SU-DHL-6 (cell line): ENCODE measurements at regions not wholly inside any gene's neighbourhood (a gene's known extent, or its start where the extent isn't known, plus 50 kb on each side); places are given as distances from the start of the nearest gene placed in this dataset.
A peak's percentile ranks its signal among the peaks of the same experiment; 100 is the strongest.

Experiments
- H2AFZ ChIP-seq: fragments of 200-600 bp; sonication (generic); 2 replicates; pipeline ENCODE4 v1.6.1; 2014; ENCODE audit warnings: low read depth, mild to moderate bottlenecking, moderate library complexity, mixed read lengths, antibody characterized with exemption, low read length; ENCODE audit not compliant: severe bottlenecking
- H3F3A ChIP-seq: fragments of 200-600 bp; shearing (Covaris generic); 2 replicates; pipeline ENCODE4 v1.6.0; 2016; ENCODE audit warnings: antibody characterized with exemption, mild to moderate bottlenecking; ENCODE audit not compliant: insufficient read depth
- H3K27ac ChIP-seq: fragments of 200-600 bp; sonication (generic); 2 replicates; pipeline ENCODE4 v1.5.1; 2016; ENCODE audit warnings: low read depth, mild to moderate bottlenecking, low read length, moderate library complexity, mixed read lengths
- H3K27me3 ChIP-seq: fragments of 200-600 bp; sonication (generic), shearing (Covaris generic); 2 replicates; pipeline ENCODE4 v1.6.0; 2014; ENCODE audit warnings: mild to moderate bottlenecking, low read length
- H3K36me3 ChIP-seq: fragments of 200-600 bp; sonication (generic); 2 replicates; pipeline ENCODE4 v1.6.1; 2014; ENCODE audit warnings: mild to moderate bottlenecking, low read length, mixed read lengths
- H3K4me2 ChIP-seq: fragments of 300-600, 200-600 bp; shearing (Covaris generic), sonication (generic); 2 replicates; pipeline ENCODE4 v1.6.0; 2014; ENCODE audit warnings: low read length, low read depth, mild to moderate bottlenecking; ENCODE audit not compliant: poor library complexity, severe bottlenecking
- H3K4me3 ChIP-seq: fragments of 200-600 bp; sonication (generic); 2 replicates; pipeline ENCODE4 v1.5.1; 2014; ENCODE audit warnings: antibody characterized with exemption, low read length, mild to moderate bottlenecking, mixed read lengths; ENCODE audit not compliant: insufficient read depth, poor library complexity, severe bottlenecking
- H3K79me2 ChIP-seq: fragments of 200-600 bp; sonication (generic); 2 replicates; pipeline ENCODE4 v1.6.1; 2014; ENCODE audit warnings: mild to moderate bottlenecking, low read length, moderate library complexity; ENCODE audit not compliant: insufficient read depth
- H3K9ac ChIP-seq: fragments of 200-600 bp; sonication (generic); 2 replicates; pipeline ENCODE4 v1.7.0; 2014; ENCODE audit warnings: mild to moderate bottlenecking, low read length
- H3K9me2 ChIP-seq: fragments of 200-600 bp; sonication (generic); replicated peaks from 2 replicates; pipeline ENCODE4 v1.6.1; 2014; ENCODE audit warnings: low read length; ENCODE audit not compliant: insufficient read depth
- H3K9me3 ChIP-seq: fragments of 200-600 bp; sonication (generic); 2 replicates; pipeline ENCODE4 v1.6.1; 2014; ENCODE audit warnings: low read length, mixed read lengths; ENCODE audit not compliant: insufficient read depth
- H4K20me1 ChIP-seq: fragments of 200-600 bp; sonication (generic); 2 replicates; pipeline ENCODE4 v1.6.1; 2014; ENCODE audit warnings: low read depth, mild to moderate bottlenecking, antibody characterized with exemption, low read length, moderate library complexity, mixed read lengths
- EZH2phosphoT487 ChIP-seq: fragments of 200-600 bp; sonication (generic), shearing (Covaris generic); conservative IDR thresholded peaks from 2 replicates; pipeline ENCODE4 v1.6.1; 2018; ENCODE audit warnings: mild to moderate bottlenecking, antibody characterized with exemption, low read length, moderate library complexity, mixed read lengths
- TF ChIP-seq, protein P1 (sequence below): fragments of 200-600 bp; sonication (generic); IDR thresholded peaks from one replicate; pipeline ENCODE4 v1.5.1; 2017; ENCODE audit warnings: antibody characterized with exemption, mild to moderate bottlenecking, low read length, moderate library complexity; ENCODE audit not compliant: insufficient read depth, poor library complexity, severe bottlenecking

DNA sequence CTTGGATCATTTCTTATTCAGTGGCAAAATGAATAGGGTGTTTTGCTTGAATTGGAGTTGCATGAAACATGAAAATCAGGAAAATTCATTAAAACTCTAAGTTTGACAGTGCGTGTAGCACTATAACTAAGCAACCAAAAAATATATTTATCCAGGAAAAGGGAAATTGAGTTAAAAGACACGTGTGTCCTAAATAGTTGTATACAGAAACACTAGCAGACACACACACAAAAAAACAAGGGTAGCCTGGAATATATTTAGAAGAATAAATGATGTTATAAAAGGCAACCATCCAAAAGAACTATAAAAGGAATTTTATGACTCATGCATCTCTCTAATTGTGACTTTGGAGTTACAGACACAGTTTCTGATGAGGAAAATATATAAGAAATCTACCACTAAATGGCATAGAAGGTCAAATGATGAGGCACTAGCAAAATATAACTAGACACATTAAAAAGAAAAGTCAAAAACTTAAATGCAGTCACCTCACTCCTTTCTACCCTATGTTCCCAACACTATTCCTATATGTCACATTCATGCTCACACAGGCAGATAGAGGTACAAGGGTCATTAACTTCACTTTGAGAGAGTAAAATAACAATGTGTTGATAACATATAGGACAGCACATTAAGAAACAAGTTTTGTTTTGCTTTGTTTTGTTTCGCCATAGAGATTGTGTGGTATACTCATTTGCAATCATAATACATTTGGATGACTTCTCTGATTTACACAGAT is 793.6 kb upstream of the INTU start:
- TF ChIP-seq, protein P1, sequence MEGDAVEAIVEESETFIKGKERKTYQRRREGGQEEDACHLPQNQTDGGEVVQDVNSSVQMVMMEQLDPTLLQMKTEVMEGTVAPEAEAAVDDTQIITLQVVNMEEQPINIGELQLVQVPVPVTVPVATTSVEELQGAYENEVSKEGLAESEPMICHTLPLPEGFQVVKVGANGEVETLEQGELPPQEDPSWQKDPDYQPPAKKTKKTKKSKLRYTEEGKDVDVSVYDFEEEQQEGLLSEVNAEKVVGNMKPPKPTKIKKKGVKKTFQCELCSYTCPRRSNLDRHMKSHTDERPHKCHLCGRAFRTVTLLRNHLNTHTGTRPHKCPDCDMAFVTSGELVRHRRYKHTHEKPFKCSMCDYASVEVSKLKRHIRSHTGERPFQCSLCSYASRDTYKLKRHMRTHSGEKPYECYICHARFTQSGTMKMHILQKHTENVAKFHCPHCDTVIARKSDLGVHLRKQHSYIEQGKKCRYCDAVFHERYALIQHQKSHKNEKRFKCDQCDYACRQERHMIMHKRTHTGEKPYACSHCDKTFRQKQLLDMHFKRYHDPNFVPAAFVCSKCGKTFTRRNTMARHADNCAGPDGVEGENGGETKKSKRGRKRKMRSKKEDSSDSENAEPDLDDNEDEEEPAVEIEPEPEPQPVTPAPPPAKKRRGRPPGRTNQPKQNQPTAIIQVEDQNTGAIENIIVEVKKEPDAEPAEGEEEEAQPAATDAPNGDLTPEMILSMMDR, result no peak
- no peak for TF ChIP-seq EZH2phosphoT487
- H3K27ac ChIP-seq, result no peak overlapping the region
- H3K36me3 ChIP-seq, result no peaks in the 10 kb centered on the region
- no peaks in the 10 kb centered on the region for H3K27me3 ChIP-seq
- no peaks in the 10 kb centered on the region for H3K9me2 ChIP-seq
- H3K4me3 ChIP-seq, result no peak overlapping the region
- H3K4me2 ChIP-seq, result no peak overlapping the region
- peaks cover 4% of the 10 kb centered on the region; the same call in 1 of the 2 replicates for H3K9me3 ChIP-seq
- H2AFZ ChIP-seq, result no peak overlapping the region
- H4K20me1 ChIP-seq, result no peaks in the 10 kb centered on the region
- no peak overlapping the region for H3K9ac ChIP-seq
- H3F3A ChIP-seq, result no peaks in the 10 kb centered on the region
- no peaks in the 10 kb centered on the region for H3K79me2 ChIP-seq

DNA sequence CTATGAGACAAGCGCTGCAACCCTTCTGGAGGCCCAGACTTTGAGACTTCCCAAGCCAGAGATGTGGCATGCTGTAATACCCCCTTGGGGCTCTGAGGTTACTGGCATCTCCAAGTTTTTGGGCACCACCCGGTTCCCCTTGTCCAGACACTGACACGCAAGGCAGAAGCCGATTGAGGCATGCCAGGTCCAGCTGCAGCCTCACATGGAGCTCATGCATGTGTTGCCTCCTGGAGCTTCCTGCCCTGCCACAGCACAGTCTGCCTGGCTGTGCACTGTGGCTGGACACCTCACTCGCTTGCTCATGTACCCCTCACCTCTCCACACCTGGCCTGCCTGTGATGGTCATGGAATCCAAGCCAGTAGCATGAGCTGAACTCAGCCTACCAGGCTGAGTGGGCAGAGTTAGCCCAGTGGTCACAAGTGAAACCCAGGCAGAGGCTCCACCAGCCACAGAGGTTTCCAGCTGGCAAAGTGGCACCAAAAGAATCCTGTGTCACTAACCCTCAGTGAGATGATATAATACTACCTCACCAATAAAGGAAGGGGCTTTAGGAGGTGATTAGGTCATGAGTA is 789.2 kb upstream of the INTU start:
- H3K4me3 ChIP-seq, result no peak overlapping the region
- H3K9ac ChIP-seq, result no peak overlapping the region
- H2AFZ ChIP-seq, result no peak overlapping the region
- H3K9me3 ChIP-seq, result peaks cover 4% of the 10 kb centered on the region; the same call in 1 of the 2 replicates
- H3K36me3 ChIP-seq, result no peaks in the 10 kb centered on the region
- H3K4me2 ChIP-seq, result no peak overlapping the region
- no peaks in the 10 kb centered on the region for H3K9me2 ChIP-seq
- no peaks in the 10 kb centered on the region for H3F3A ChIP-seq
- no peaks in the 10 kb centered on the region for H3K79me2 ChIP-seq
- no peak for TF ChIP-seq EZH2phosphoT487
- TF ChIP-seq, protein P1, result no peak
- no peak overlapping the region for H3K27ac ChIP-seq
- no peaks in the 10 kb centered on the region for H4K20me1 ChIP-seq
- no peaks in the 10 kb centered on the region for H3K27me3 ChIP-seq

DNA sequence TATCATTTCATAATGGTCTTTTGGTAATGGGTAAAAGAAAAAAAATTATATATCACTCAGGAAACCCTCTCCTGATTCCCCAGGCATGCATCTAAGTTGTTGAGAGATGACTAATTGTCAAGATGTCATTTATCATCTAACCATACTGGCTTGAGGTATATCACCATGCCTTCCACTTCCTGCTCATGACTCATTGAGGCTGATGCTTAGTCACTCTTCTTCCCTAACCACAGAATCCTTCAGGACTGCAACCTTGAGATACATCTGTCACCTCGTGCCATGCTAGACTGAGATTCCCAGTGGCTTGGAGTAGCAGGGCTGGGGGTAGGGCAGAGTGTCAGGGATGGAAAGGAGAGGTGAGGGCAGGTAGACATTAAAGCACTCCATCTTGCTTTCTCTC is 782.5 kb upstream of the INTU start:
- H3K9me3 ChIP-seq, result no peaks in the 10 kb centered on the region
- H3K36me3 ChIP-seq, result no peaks in the 10 kb centered on the region
- H3F3A ChIP-seq, result peaks cover 6% of the 10 kb centered on the region; the same call in 1 of the 2 replicates
- H3K4me3 ChIP-seq, result no peak overlapping the region
- no peaks in the 10 kb centered on the region for H4K20me1 ChIP-seq
- no peaks in the 10 kb centered on the region for H3K27me3 ChIP-seq
- H3K4me2 ChIP-seq, result no peak overlapping the region
- H3K27ac ChIP-seq, result no peak overlapping the region
- no peaks in the 10 kb centered on the region for H3K79me2 ChIP-seq
- TF ChIP-seq EZH2phosphoT487, result no peak
- TF ChIP-seq, protein P1, result no peak
- H3K9ac ChIP-seq, result no peak overlapping the region
- H2AFZ ChIP-seq, result peak overlapping the region; percentile 41
- no peaks in the 10 kb centered on the region for H3K9me2 ChIP-seq
